ENCODE measurements at regions not wholly inside any gene's neighbourhood (a gene's known extent, or its start where the extent isn't known, plus 50 kb on each side); places are given as distances from the start of the nearest gene placed in this dataset.

- no peak overlapping the region for H2AFZ ChIP-seq
- H3K9me2 ChIP-seq (replicated peaks; ENCODE audit: insufficient read depth): no peaks in the 10 kb centered on the region
- H3K4me1 ChIP-seq (ENCODE audit: insufficient read depth): no peaks in the 10 kb centered on the region
- H3K4me3 ChIP-seq: no peak overlapping the region
- no peaks in the 10 kb centered on the region for H4K20me1 ChIP-seq (ENCODE audit: insufficient read depth, poor library complexity, severe bottlenecking)
- H3K4me2 ChIP-seq: no peak overlapping the region
- no peaks in the 10 kb centered on the region for H3K36me3 ChIP-seq (replicated peaks; ENCODE audit: insufficient read depth, low read depth)
- WGBS (ENCODE audit: low lambda C conversion rate, missing lambda C conversion rate): 77% methylated on average over 10 of the region's 10 CpGs
- no peak for TF ChIP-seq EZH2phosphoT487 (IDR thresholded peaks at IDR 0.05; ENCODE audit: low read depth, severe bottlenecking, unreplicated experiment)
- TF ChIP-seq CTCF (IDR thresholded peaks at IDR 0.05; ENCODE audit: poor library complexity): no peak
- TF ChIP-seq EZH2 (IDR thresholded peaks at IDR 0.05; ENCODE audit: borderline replicate concordance): no peak
- H3K27me3 ChIP-seq: peaks cover 11% of the 10 kb centered on the region
- no peaks in the 10 kb centered on the region for H3K79me2 ChIP-seq
- no peak for DNase-seq (ENCODE audit: low spot score)
- H3K9me3 ChIP-seq (ENCODE audit: low read depth): no peaks in the 10 kb centered on the region
- no peak overlapping the region for H3K27ac ChIP-seq
These were observed 87.3 kb downstream of the ADRA2C start for GRCh38 chr4:3853388-3854035.

- Histone ChIP-seq H3K4me1 (ENCODE audit: insufficient read depth) (no peaks in the 10 kb centered on the region), H3K9me3 (ENCODE audit: low read depth) (no peaks in the 10 kb centered on the region), H3K9me2 (replicated peaks; ENCODE audit: insufficient read depth) (no peaks in the 10 kb centered on the region), H2AFZ (no peak overlapping the region), H3K79me2 (no peaks in the 10 kb centered on the region), H3K36me3 (replicated peaks; ENCODE audit: insufficient read depth, low read depth) (no peaks in the 10 kb centered on the region), H3K4me2 (no peak overlapping the region), H3K27ac (no peak overlapping the region), H3K27me3 (peaks cover 11% of the 10 kb centered on the region), H3K4me3 (no peak overlapping the region), H4K20me1 (ENCODE audit: insufficient read depth, poor library complexity, severe bottlenecking) (no peaks in the 10 kb centered on the region)
- no peak for DNase-seq (ENCODE audit: low spot score)
- TF ChIP-seq CTCF (IDR thresholded peaks at IDR 0.05; ENCODE audit: poor library complexity) (no peak), EZH2phosphoT487 (IDR thresholded peaks at IDR 0.05; ENCODE audit: low read depth, severe bottlenecking, unreplicated experiment) (no peak), EZH2 (IDR thresholded peaks at IDR 0.05; ENCODE audit: borderline replicate concordance) (no peak)
- 81% methylated on average over 8 of the region's 8 CpGs for WGBS (ENCODE audit: low lambda C conversion rate, missing lambda C conversion rate)
These were observed 88.5 kb downstream of the ADRA2C start for GRCh38 chr4:3854661-3855060.

GRCh38 chr4:3855646-3856045 lies 89.5 kb downstream of the ADRA2C start:
- no peaks in the 10 kb centered on the region for H3K4me1 ChIP-seq (ENCODE audit: insufficient read depth)
- 77% methylated on average over 9 of the region's 9 CpGs for WGBS (ENCODE audit: low lambda C conversion rate, missing lambda C conversion rate)
- no peak for TF ChIP-seq EZH2 (IDR thresholded peaks at IDR 0.05; ENCODE audit: borderline replicate concordance)
- no peak for TF ChIP-seq CTCF (IDR thresholded peaks at IDR 0.05; ENCODE audit: poor library complexity)
- no peak for TF ChIP-seq EZH2phosphoT487 (IDR thresholded peaks at IDR 0.05; ENCODE audit: low read depth, severe bottlenecking, unreplicated experiment)
- no peaks in the 10 kb centered on the region for H3K79me2 ChIP-seq
- H3K9me3 ChIP-seq (ENCODE audit: low read depth): no peaks in the 10 kb centered on the region
- no peak overlapping the region for H3K4me2 ChIP-seq
- H3K4me3 ChIP-seq: no peak overlapping the region
- DNase-seq (ENCODE audit: low spot score): no peak
- no peaks in the 10 kb centered on the region for H3K36me3 ChIP-seq (replicated peaks; ENCODE audit: insufficient read depth, low read depth)
- H3K27ac ChIP-seq: no peak overlapping the region
- H4K20me1 ChIP-seq (ENCODE audit: insufficient read depth, poor library complexity, severe bottlenecking): no peaks in the 10 kb centered on the region
- peaks cover 11% of the 10 kb centered on the region for H3K27me3 ChIP-seq
- no peaks in the 10 kb centered on the region for H3K9me2 ChIP-seq (replicated peaks; ENCODE audit: insufficient read depth)
- no peak overlapping the region for H2AFZ ChIP-seq

Measured in hepatocyte (in vitro differentiated cells).